WTC11 (cell line): ENCODE measurements at regions not wholly inside any gene's neighbourhood (a gene's known extent, or its start where the extent isn't known, plus 50 kb on each side); places are given as distances from the start of the nearest gene placed in this dataset.

Experiments used
- ATAC-seq: fragments of 200-7000 bp; cut with Tn5 transposase; 2 replicates; pipeline ENCODE4 v1.10.0; 2021; ENCODE audit warnings: mild to moderate bottlenecking, moderate library complexity
- CTCF ChIA-PET: fragments of 300-600 bp; sonication (Branson Sonifier 250); formaldehyde crosslinking; loops from one replicate; lab custom pipeline; 2021; ENCODE audit warnings: antibody characterized with exemption; lab: Charles Lee
- POLR2A ChIA-PET: fragments of 350-600 bp; sonication (Branson Sonifier 250); formaldehyde crosslinking; loops from one replicate; lab custom pipeline; 2021; ENCODE audit warnings: antibody characterized with exemption; lab: Charles Lee
- DNase-seq: peaks from one replicate; pipeline ENCODE4 v3.0.0; 2021; ENCODE audit warnings: low spot score
- H3K27ac Mint-ChIP-seq: 2 replicates; pipeline ENCODE4 v1.8.0; 2021; ENCODE audit warnings: mixed read lengths
- H3K27me3 Mint-ChIP-seq: 2 replicates; pipeline ENCODE4 v1.8.0; 2021; ENCODE audit warnings: low read depth, mild to moderate bottlenecking, moderate library complexity, mixed read lengths
- H3K36me3 Mint-ChIP-seq: 2 replicates; pipeline ENCODE4 v1.8.0; 2021; ENCODE audit warnings: mixed read lengths
- H3K4me1 Mint-ChIP-seq: 2 replicates; pipeline ENCODE4 v1.8.0; 2022; ENCODE audit warnings: mixed read lengths
- H3K4me3 Mint-ChIP-seq: 2 replicates; pipeline ENCODE4 v1.8.0; 2021; ENCODE audit warnings: mild to moderate bottlenecking, moderate library complexity, mixed read lengths
- H3K9me3 Mint-ChIP-seq: 2 replicates; pipeline ENCODE4 v1.8.0; 2021; ENCODE audit warnings: mixed read lengths
- ATF2 ChIP-seq: sonication (generic); formaldehyde crosslinking; IDR thresholded peaks from 2 replicates; pipeline ENCODE4 v1.8.1; 2022; ENCODE audit warnings: low read depth, missing genetic modification reagents, borderline replicate concordance
- CREM ChIP-seq: sonication (generic); formaldehyde crosslinking; IDR thresholded peaks from 2 replicates; pipeline ENCODE4 v1.8.1; 2022; ENCODE audit warnings: mild to moderate bottlenecking, missing genetic modification reagents, moderate library complexity
- E2F5 ChIP-seq: sonication (generic); formaldehyde crosslinking; IDR thresholded peaks from 2 replicates; pipeline ENCODE4 v1.8.1; 2022; ENCODE audit warnings: mild to moderate bottlenecking, moderate library complexity, missing genetic modification reagents
- EMX1 ChIP-seq: fragments of 250-450 bp; sonication (Bioruptor Pico); IDR thresholded peaks from 2 replicates; pipeline ENCODE4 v1.8.0; 2021; ENCODE audit warnings: mild to moderate bottlenecking
- ESRRA ChIP-seq: sonication (generic); formaldehyde crosslinking; IDR thresholded peaks from 2 replicates; pipeline ENCODE4 v1.8.1; 2022; ENCODE audit warnings: mild to moderate bottlenecking, missing genetic modification reagents, borderline replicate concordance
- ETV6 ChIP-seq: sonication (generic); formaldehyde crosslinking; IDR thresholded peaks from 2 replicates; pipeline ENCODE4 v1.8.1; 2022; ENCODE audit warnings: mild to moderate bottlenecking, missing genetic modification reagents
- FOXP4 ChIP-seq: sonication (generic); formaldehyde crosslinking; IDR thresholded peaks from 2 replicates; pipeline ENCODE4 v1.8.0; 2022; ENCODE audit warnings: mild to moderate bottlenecking, missing genetic modification reagents
- GABPB1 ChIP-seq: sonication (generic); formaldehyde crosslinking; IDR thresholded peaks from 2 replicates; pipeline ENCODE4 v1.8.1; 2023; ENCODE audit warnings: mild to moderate bottlenecking, missing genetic modification reagents
- GRHL2 ChIP-seq: fragments of 250-450 bp; sonication (Bioruptor Pico); IDR thresholded peaks from 2 replicates; pipeline ENCODE4 v1.8.0; 2022; ENCODE audit warnings: mild to moderate bottlenecking, moderate library complexity; ENCODE audit not compliant: insufficient replicate concordance, severe bottlenecking
- JUN ChIP-seq: sonication (generic); formaldehyde crosslinking; IDR thresholded peaks from 2 replicates; pipeline ENCODE4 v1.8.0; 2023; ENCODE audit warnings: mild to moderate bottlenecking, missing genetic modification reagents
- MYBL2 ChIP-seq: sonication (generic); formaldehyde crosslinking; IDR thresholded peaks from 2 replicates; pipeline ENCODE4 v1.8.1; 2023; ENCODE audit warnings: mild to moderate bottlenecking, moderate library complexity, missing genetic modification reagents
- NFATC4 ChIP-seq: fragments of 250-450 bp; sonication (Bioruptor Pico); IDR thresholded peaks from 2 replicates; pipeline ENCODE4 v1.9.0; 2021; ENCODE audit warnings: mild to moderate bottlenecking
- PRDM15 ChIP-seq: sonication (generic); formaldehyde crosslinking; IDR thresholded peaks from 2 replicates; pipeline ENCODE4 v1.8.0; 2022; ENCODE audit warnings: missing genetic modification reagents
- SMAD3 ChIP-seq: sonication (generic); formaldehyde crosslinking; IDR thresholded peaks from 2 replicates; pipeline ENCODE4 v1.8.0; 2022; ENCODE audit warnings: missing genetic modification reagents, mild to moderate bottlenecking, borderline replicate concordance
- SMAD4 ChIP-seq: sonication (generic); formaldehyde crosslinking; IDR thresholded peaks from 2 replicates; pipeline ENCODE4 v1.8.0; 2022; ENCODE audit warnings: mild to moderate bottlenecking, missing genetic modification reagents
- TEAD4 ChIP-seq: sonication (generic); formaldehyde crosslinking; IDR thresholded peaks from 2 replicates; pipeline ENCODE4 v1.8.0; 2022; ENCODE audit warnings: mild to moderate bottlenecking, missing genetic modification reagents
- TP53 ChIP-seq: sonication (generic); formaldehyde crosslinking; IDR thresholded peaks from 2 replicates; pipeline ENCODE4 v1.8.1; 2023; ENCODE audit warnings: mild to moderate bottlenecking, missing genetic modification reagents
- USF1 ChIP-seq: sonication (generic); formaldehyde crosslinking; IDR thresholded peaks from 2 replicates; pipeline ENCODE4 v1.8.0; 2022; ENCODE audit warnings: mild to moderate bottlenecking, missing genetic modification reagents
- ZMAT4 ChIP-seq: fragments of 250-450 bp; sonication (Bioruptor Pico); IDR thresholded peaks from 2 replicates; pipeline ENCODE4 v1.9.0; 2021; ENCODE audit warnings: mild to moderate bottlenecking
- ZNF416 ChIP-seq: fragments of 250-450 bp; sonication (Bioruptor Pico); IDR thresholded peaks from 2 replicates; pipeline ENCODE4 v1.9.0; 2021; ENCODE audit warnings: mild to moderate bottlenecking, inconsistent platforms
- ZNF423 ChIP-seq: fragments of 250-450 bp; sonication (Bioruptor Pico); IDR thresholded peaks from 2 replicates; pipeline ENCODE4 v2.1.2; 2022; ENCODE audit warnings: mild to moderate bottlenecking, moderate library complexity
- ZNF512 ChIP-seq: sonication (generic); formaldehyde crosslinking; IDR thresholded peaks from 2 replicates; pipeline ENCODE4 v1.8.1; 2022; ENCODE audit warnings: missing genetic modification reagents, borderline replicate concordance

GRCh38 chr4:8702516-8703400 lies 110.2 kb downstream of the CPZ start:
- POLR2A ChIA-PET, result no interaction called here
- Mint-ChIP-seq H3K36me3 (no peaks in the 10 kb centered on the region), H3K27me3 (no peaks in the 10 kb centered on the region), H3K4me3 (no peak overlapping the region), H3K9me3 (no peaks in the 10 kb centered on the region), H3K4me1 (peaks cover 9% of the 10 kb centered on the region), H3K27ac (peak overlapping the region; percentile 15; the same call in 1 of the 2 replicates)
- no peak for TF ChIP-seq GRHL2
- TF ChIP-seq EMX1, result no peak
- no peak for TF ChIP-seq ZNF416 (CRISPR knock-in tag)
- TF ChIP-seq ZMAT4 (CRISPR knock-in tag), result no peak
- TF ChIP-seq USF1 (CRISPR knock-in tag), result no peak
- no peak for TF ChIP-seq ESRRA (CRISPR knock-in tag)
- no peak for TF ChIP-seq SMAD4 (CRISPR knock-in tag)
- TF ChIP-seq ETV6, result no peak
- TF ChIP-seq JUN, result no peak
- TF ChIP-seq TEAD4 (CRISPR knock-in tag), result no peak
- TF ChIP-seq GABPB1 (CRISPR knock-in tag), result no peak
- no peak for TF ChIP-seq TP53
- no peak for TF ChIP-seq ATF2 (CRISPR knock-in tag)
- no peak for TF ChIP-seq E2F5 (CRISPR knock-in tag)
- no peak for TF ChIP-seq FOXP4 (CRISPR knock-in tag)
- no peak for TF ChIP-seq CREM
- CTCF ChIA-PET, result interaction anchor here (0.8 to 1.8 kb wide), 3 partner anchors 14 to 153 kb away, joined by 3 to 17 read pairs (median 3); no protein-coding TSS in a partner anchor
- peak; percentile 8 for DNase-seq
- no peak for ATAC-seq

GRCh38 chr4:8702020-8702495 lies 109.5 kb downstream of the CPZ start:
- ChIA-PET POLR2A (no interaction called here), CTCF (interaction anchor here (0.8 to 1.8 kb wide), 4 partner anchors 13 to 154 kb away, joined by 3 to 17 read pairs (median 4); no protein-coding TSS in a partner anchor)
- DNase-seq (no peak), ATAC-seq (no peak)
- H3K4me3 Mint-ChIP-seq, result no peak overlapping the region
- no peaks in the 10 kb centered on the region for H3K27me3 Mint-ChIP-seq
- peaks cover 9% of the 10 kb centered on the region for H3K4me1 Mint-ChIP-seq
- peaks cover 5% of the 10 kb centered on the region for H3K9me3 Mint-ChIP-seq
- H3K36me3 Mint-ChIP-seq, result no peaks in the 10 kb centered on the region
- H3K27ac Mint-ChIP-seq, result no peak overlapping the region
- TF ChIP-seq SMAD3 (CRISPR knock-in tag), result no peak
- no peak for TF ChIP-seq ZNF423 (CRISPR knock-in tag)
- TF ChIP-seq PRDM15 (CRISPR knock-in tag), result no peak
- TF ChIP-seq MYBL2, result no peak
- no peak for TF ChIP-seq GRHL2
- TF ChIP-seq ESRRA (CRISPR knock-in tag), result no peak
- no peak for TF ChIP-seq ZNF512 (CRISPR knock-in tag)
- TF ChIP-seq NFATC4 (CRISPR knock-in tag), result no peak
- TF ChIP-seq FOXP4 (CRISPR knock-in tag), result no peak
